BJ (cell line): ENCODE measurements at regions not wholly inside any gene's neighbourhood (a gene's known extent, or its start where the extent isn't known, plus 50 kb on each side); places are given as distances from the start of the nearest gene placed in this dataset.
"Not testable (repeated sequence)": the region's sequence is repeated elsewhere in the genome, so short reads cannot be mapped to it uniquely, and the experiment has no call there.

Experiments
- CTCF ChIA-PET: fragments of 350-600 bp; formaldehyde crosslinking; extraction: SDS; loops from one replicate; lab custom pipeline; 2021; ENCODE audit warnings: antibody characterized with exemption, inconsistent platforms; lab: Yijun Ruan, JAX
- POLR2A ChIA-PET: fragments of 300-600 bp; sonication (Branson Sonifier 250); formaldehyde crosslinking; extraction: SDS; loops from one replicate; lab custom pipeline; 2021; ENCODE audit warnings: antibody characterized with exemption; lab: Charles Lee
- DNase-seq: peaks from one replicate; pipeline ENCODE4 v3.0.0-alpha.2; 2011; ENCODE audit warnings: low read depth
- H3K27me3 ChIP-seq: 2 replicates; pipeline ENCODE4 v1.6.0; 2011; ENCODE audit warnings: low read length; ENCODE audit not compliant: control insufficient read depth, insufficient read depth
- H3K36me3 ChIP-seq: 2 replicates; pipeline ENCODE4 v1.5.1; 2011; ENCODE audit warnings: low read length; ENCODE audit not compliant: control insufficient read depth, insufficient read depth
- H3K4me3 ChIP-seq: 2 replicates; pipeline ENCODE4 v1.5.1; 2011; ENCODE audit warnings: low read depth, mild to moderate bottlenecking, control low read depth, low read length
- TF ChIP-seq, protein P1 (sequence below): IDR thresholded peaks from 2 replicates; pipeline ENCODE4 v1.5.1; 2011; ENCODE audit warnings: low read depth, mild to moderate bottlenecking, control low read depth, inconsistent platforms, low read length, moderate library complexity; ENCODE audit not compliant: insufficient read depth

DNA sequence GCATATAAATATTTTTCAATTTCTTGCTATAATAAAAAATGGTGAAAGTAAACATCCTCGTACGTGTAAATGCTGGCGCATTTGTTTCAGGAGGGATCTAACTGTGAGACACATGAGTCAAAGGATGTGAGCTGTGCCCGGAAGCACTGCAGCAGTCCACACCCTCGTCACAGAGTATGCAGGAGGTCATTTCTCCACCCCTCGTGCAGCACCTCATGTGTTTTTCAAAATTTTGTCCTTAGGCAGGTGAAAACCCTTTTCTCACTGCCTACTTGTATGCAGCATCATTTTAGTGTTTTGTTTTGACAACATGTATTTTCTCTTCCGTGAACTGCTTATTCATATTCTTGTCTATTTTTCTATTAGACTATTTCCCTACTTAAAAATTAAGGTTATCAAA lies 162.7 kb downstream of the AVL9 start:
- H3K27me3 ChIP-seq: no peaks in the 10 kb centered on the region
- no peaks in the 10 kb centered on the region for H3K36me3 ChIP-seq
- ChIA-PET CTCF (no interaction called here), POLR2A (no interaction called here)
- TF ChIP-seq, protein P1, sequence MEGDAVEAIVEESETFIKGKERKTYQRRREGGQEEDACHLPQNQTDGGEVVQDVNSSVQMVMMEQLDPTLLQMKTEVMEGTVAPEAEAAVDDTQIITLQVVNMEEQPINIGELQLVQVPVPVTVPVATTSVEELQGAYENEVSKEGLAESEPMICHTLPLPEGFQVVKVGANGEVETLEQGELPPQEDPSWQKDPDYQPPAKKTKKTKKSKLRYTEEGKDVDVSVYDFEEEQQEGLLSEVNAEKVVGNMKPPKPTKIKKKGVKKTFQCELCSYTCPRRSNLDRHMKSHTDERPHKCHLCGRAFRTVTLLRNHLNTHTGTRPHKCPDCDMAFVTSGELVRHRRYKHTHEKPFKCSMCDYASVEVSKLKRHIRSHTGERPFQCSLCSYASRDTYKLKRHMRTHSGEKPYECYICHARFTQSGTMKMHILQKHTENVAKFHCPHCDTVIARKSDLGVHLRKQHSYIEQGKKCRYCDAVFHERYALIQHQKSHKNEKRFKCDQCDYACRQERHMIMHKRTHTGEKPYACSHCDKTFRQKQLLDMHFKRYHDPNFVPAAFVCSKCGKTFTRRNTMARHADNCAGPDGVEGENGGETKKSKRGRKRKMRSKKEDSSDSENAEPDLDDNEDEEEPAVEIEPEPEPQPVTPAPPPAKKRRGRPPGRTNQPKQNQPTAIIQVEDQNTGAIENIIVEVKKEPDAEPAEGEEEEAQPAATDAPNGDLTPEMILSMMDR: no peak
- DNase-seq: no peak
- no peak overlapping the region for H3K4me3 ChIP-seq

DNA sequence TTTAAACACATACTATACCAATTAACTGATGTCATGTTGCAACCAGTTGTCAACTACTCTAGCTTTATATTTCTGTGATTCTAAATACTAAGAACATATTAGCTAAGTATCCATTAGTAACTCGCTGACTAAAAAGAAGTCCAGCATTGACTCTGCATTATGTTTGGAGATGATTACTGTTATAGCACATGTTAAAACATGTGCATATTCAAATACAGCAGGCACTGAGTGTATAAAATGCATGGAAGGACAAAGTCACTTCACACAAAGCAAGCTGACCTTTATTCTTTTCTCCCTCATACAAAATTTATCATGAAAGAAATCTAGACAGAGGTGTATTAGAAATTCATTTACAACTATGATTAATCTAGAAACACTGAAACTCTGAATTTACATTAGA lies 159.3 kb downstream of the AVL9 start:
- DNase-seq, H3K36me3 ChIP-seq, POLR2A ChIA-PET, H3K4me3 ChIP-seq, CTCF ChIA-PET, H3K27me3 ChIP-seq: not testable (repeated sequence)

GRCh38 chr7:32650356-32650755 lies 155.1 kb downstream of the AVL9 start:
- CTCF ChIA-PET: not testable (repeated sequence)

DNA sequence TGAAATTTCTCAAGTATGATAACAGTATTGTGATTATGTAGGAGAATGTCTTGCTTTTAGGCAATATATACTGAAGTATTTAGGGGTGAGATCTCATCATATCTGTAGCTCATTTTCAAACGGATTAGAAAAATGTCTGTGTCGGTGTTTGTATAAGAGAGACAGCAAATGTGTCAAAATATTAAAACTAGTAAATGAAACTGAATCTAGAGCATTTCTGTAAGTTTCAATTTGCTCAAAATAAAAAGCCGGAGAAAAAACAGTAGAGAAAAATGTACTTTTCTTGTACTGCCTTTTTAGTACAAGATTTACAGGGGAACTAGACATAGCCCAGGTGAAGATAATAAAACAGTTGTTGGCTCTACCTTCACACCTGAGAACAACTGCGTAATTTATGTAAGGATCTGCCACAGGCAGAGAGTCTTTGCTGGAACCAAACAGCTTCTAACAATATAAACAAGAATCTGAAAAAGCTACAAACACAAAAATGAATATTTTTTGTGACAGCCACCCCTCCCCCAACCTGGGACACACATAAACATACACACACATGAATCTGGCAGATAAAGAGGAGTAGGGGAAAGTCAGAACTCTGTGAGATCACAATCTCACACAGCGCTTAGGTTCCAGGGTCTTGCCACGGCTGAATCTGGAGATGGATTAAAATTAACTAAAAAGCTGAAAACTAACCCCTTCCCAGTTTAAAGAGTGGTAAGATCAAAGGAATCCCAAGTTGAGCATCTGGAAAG lies 153.3 kb downstream of the AVL9 start:
- Histone ChIP-seq H3K4me3 (no peak overlapping the region), H3K36me3 (no peaks in the 10 kb centered on the region), H3K27me3 (no peaks in the 10 kb centered on the region)
- POLR2A ChIA-PET: no interaction called here
- TF ChIP-seq, protein P1: no peak
- CTCF ChIA-PET: no interaction called here
- no peak for DNase-seq

More at GRCh38 chr7:32650356-32650755, 155.1 kb downstream of the AVL9 start:
- H3K27me3 ChIP-seq, H3K4me3 ChIP-seq, H3K36me3 ChIP-seq, DNase-seq, POLR2A ChIA-PET: not testable (repeated sequence)

- H3K27me3 ChIP-seq, DNase-seq, H3K36me3 ChIP-seq, H3K4me3 ChIP-seq, CTCF ChIA-PET, POLR2A ChIA-PET: not testable (repeated sequence)
Measured at GRCh38 chr7:32645255-32645654, 150.0 kb downstream of the AVL9 start.

- Histone ChIP-seq H3K27me3 (no peaks in the 10 kb centered on the region), H3K4me3 (no peak overlapping the region), H3K36me3 (no peaks in the 10 kb centered on the region)
- TF ChIP-seq, protein P1: no peak
- POLR2A ChIA-PET: no interaction called here
- DNase-seq: no peak
- CTCF ChIA-PET: no interaction called here
Measured at GRCh38 chr7:32643194-32643593, 147.9 kb downstream of the AVL9 start.

- TF ChIP-seq, protein P1: no peak
- Histone ChIP-seq H3K36me3 (no peaks in the 10 kb centered on the region), H3K27me3 (no peaks in the 10 kb centered on the region), H3K4me3 (no peak overlapping the region)
- ChIA-PET CTCF (no interaction called here), POLR2A (no interaction called here)
- no peak for DNase-seq
Measured at GRCh38 chr7:32639122-32639521, 143.8 kb downstream of the AVL9 start.

DNA sequence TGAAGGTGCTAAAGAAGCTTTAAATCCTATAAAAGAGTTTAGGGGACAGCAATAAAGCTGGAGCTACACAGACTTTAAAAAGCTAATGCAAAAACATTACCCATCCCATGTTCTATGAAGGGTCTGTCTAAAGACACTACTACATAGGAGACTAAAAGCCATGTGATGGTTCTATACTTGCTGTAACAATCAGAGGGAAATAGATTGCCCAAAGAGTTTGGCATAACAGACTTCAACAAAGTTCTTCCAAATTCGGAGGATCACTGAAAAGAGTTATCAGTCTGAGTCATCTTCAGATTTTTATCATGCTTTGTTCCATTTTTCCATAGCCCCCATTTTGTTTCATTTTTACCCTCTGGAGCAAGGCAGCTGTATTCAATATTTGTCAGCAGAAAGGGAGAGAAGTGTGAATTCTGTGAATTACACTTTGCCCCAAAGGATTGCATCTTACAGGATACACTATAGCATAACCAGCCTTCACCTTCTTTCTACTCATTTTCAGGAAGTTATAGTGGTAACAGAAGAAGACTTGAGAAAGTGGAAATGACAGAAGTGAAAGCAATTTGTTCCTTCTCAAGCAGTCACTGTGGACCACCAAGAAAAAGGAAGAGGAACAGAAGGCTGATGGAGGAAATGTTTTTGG lies 143.3 kb downstream of the AVL9 start:
- DNase-seq, H3K27me3 ChIP-seq, H3K4me3 ChIP-seq, H3K36me3 ChIP-seq, POLR2A ChIA-PET, CTCF ChIA-PET: not testable (repeated sequence)
